GM12878 (cell line): ENCODE measurements at regions not wholly inside any gene's neighbourhood (a gene's known extent, or its start where the extent isn't known, plus 50 kb on each side); places are given as distances from the start of the nearest gene placed in this dataset.

Experiments
- ATAC-seq: fragments of 200-7000 bp; cut with Tn5 transposase; 3 replicates; pipeline ENCODE4 v1.9.1; 2020; ENCODE audit warnings: mild to moderate bottlenecking, moderate library complexity
- BruUV-seq: library from RNA; stranded (reverse); fragments of 400-500 nt; replicated peaks from 2 replicates; lab custom pipeline; 2021; lab: Mats Ljungman, UMichigan
- CTCF ChIA-PET: fragments of 300-600 bp; sonication (Branson Sonifier 250); formaldehyde crosslinking; extraction: SDS; loops from one replicate; lab custom pipeline; 2021; ENCODE audit warnings: inconsistent platforms; lab: Yijun Ruan, JAX
- POLR2A ChIA-PET: fragments of 350-600 bp; formaldehyde crosslinking; extraction: SDS; loops from one replicate; lab custom pipeline; 2021; ENCODE audit warnings: inconsistent platforms; lab: Charles Lee
- RAD21 ChIA-PET: fragments of 300-600 bp; sonication (Branson Sonifier 250); formaldehyde crosslinking; loops from one replicate; lab custom pipeline; 2023; ENCODE audit warnings: antibody characterized with exemption; ENCODE audit not compliant: unreplicated experiment; lab: Charles Lee
- SMC1A ChIA-PET: fragments of 300-600 bp; sonication (Branson Sonifier 250); formaldehyde crosslinking; loops from one replicate; lab custom pipeline; 2023; ENCODE audit not compliant: unreplicated experiment, uncharacterized antibody; lab: Charles Lee
- DNase-seq: peaks from one replicate; pipeline ENCODE4 v3.0.0-alpha.2; 2011; ENCODE audit warnings: low read depth, low spot score
- FAIRE-seq: peaks from 3 replicates; lab custom pipeline; 2011; peaks lifted over from hg19 to GRCh38; lab: Jason Lieb, UNC
- H2AFZ ChIP-seq: 2 replicates; pipeline ENCODE4 v1.6.0; 2011; ENCODE audit warnings: low read depth, low read length, control low read depth; ENCODE audit not compliant: control insufficient read depth
- H3K27ac ChIP-seq: 2 replicates; pipeline ENCODE4 v1.5.1; 2011; ENCODE audit warnings: control low read depth; ENCODE audit not compliant: control insufficient read depth, insufficient read depth
- H3K27me3 ChIP-seq, 2 experiments: replicated peaks in 1 of 2; 2 replicates each; pipeline versions ENCODE4 v1.6.0 to v1.6.1; 2011; ENCODE audit warnings: low read length in 1 of 2; ENCODE audit not compliant: control insufficient read depth in 2 of 2, insufficient read depth in 2 of 2
- H3K36me3 ChIP-seq, 2 experiments: 2 replicates each; pipeline ENCODE4 v1.5.1; 2011; ENCODE audit warnings: low read length in 1 of 2; ENCODE audit not compliant: control insufficient read depth in 2 of 2, insufficient read depth in 2 of 2
- H3K4me1 ChIP-seq: 2 replicates; pipeline ENCODE4 v1.6.1; 2011; ENCODE audit warnings: mild to moderate bottlenecking, low read length, moderate library complexity, mixed read lengths; ENCODE audit not compliant: control insufficient read depth, insufficient read depth
- H3K4me2 ChIP-seq: 2 replicates; pipeline ENCODE4 v1.6.0; 2011; ENCODE audit warnings: control low read depth; ENCODE audit not compliant: control insufficient read depth, insufficient read depth
- H3K4me3 ChIP-seq: fragments of 200-600 bp; sonication (generic); 2 replicates; pipeline ENCODE4 v1.5.1; 2016
- H3K79me2 ChIP-seq: 2 replicates; pipeline ENCODE4 v1.6.0; 2011; ENCODE audit warnings: low read length; ENCODE audit not compliant: control insufficient read depth, insufficient read depth
- H3K9ac ChIP-seq: 2 replicates; pipeline ENCODE4 v1.8.0; 2011; ENCODE audit warnings: low read length, control low read depth, mixed read lengths; ENCODE audit not compliant: control insufficient read depth, insufficient read depth
- H3K9me3 ChIP-seq: replicated peaks from 3 replicates; pipeline ENCODE4 v1.5.1; 2011; ENCODE audit warnings: mild to moderate bottlenecking, low read length; ENCODE audit not compliant: control insufficient read depth, insufficient read depth
- H4K20me1 ChIP-seq: 2 replicates; pipeline ENCODE4 v1.6.0; 2011; ENCODE audit not compliant: control insufficient read depth, insufficient read depth
- CBX5 ChIP-seq: sonication (generic); IDR thresholded peaks from 2 replicates; pipeline ENCODE4 v1.6.1; 2016; ENCODE audit warnings: low read depth, moderate library complexity, mild to moderate bottlenecking, inconsistent platforms
- FOXM1 ChIP-seq: IDR thresholded peaks from 2 replicates; pipeline ENCODE4 v1.6.1; 2012; ENCODE audit warnings: low read depth, mild to moderate bottlenecking, inconsistent platforms, low read length, moderate library complexity
- HDAC2 ChIP-seq: fragments of 200-600 bp; sonication (generic); IDR thresholded peaks from 2 replicates; pipeline ENCODE4 v1.6.1; 2017
- JUNB ChIP-seq: IDR thresholded peaks from 2 replicates; pipeline ENCODE4 v1.6.1; 2016; ENCODE audit warnings: antibody characterized with exemption, mild to moderate bottlenecking
- MYB ChIP-seq: fragments of 150-350 bp; IDR thresholded peaks from 2 replicates; pipeline ENCODE4 v1.6.1; 2014; ENCODE audit warnings: mild to moderate bottlenecking, low read depth, low read length, borderline replicate concordance
- MYC ChIP-seq: IDR thresholded peaks from 2 replicates; pipeline ENCODE4 v1.6.1; 2011; ENCODE audit warnings: mild to moderate bottlenecking, low read length, moderate library complexity, inconsistent platforms; ENCODE audit not compliant: insufficient read depth, insufficient replicate concordance, insufficient read length, severe bottlenecking
- NFYA ChIP-seq: IDR thresholded peaks from 2 replicates; pipeline ENCODE4 v1.6.1; 2011; ENCODE audit warnings: low read depth, mild to moderate bottlenecking, low read length, improper control_type of control experiment, borderline replicate concordance
- NR2F1 ChIP-seq: fragments of 450-650 bp; conservative IDR thresholded peaks from 2 replicates; pipeline ENCODE4 v1.6.1; 2017; ENCODE audit warnings: mild to moderate bottlenecking
- SPI1 ChIP-seq: IDR thresholded peaks from 2 replicates; pipeline ENCODE4 v1.6.1; 2011; ENCODE audit warnings: low read depth, mild to moderate bottlenecking, low read length, moderate library complexity, borderline replicate concordance; ENCODE audit not compliant: insufficient read depth
- SUPT20H ChIP-seq: IDR thresholded peaks from 2 replicates; pipeline ENCODE4 v1.6.1; 2011; ENCODE audit warnings: low read depth, mild to moderate bottlenecking, low read length, moderate library complexity, borderline replicate concordance; ENCODE audit not compliant: control insufficient read depth
- ZNF207 ChIP-seq: fragments of 450-650 bp; IDR thresholded peaks from 2 replicates; pipeline ENCODE4 v1.6.1; 2014; ENCODE audit warnings: antibody characterized with exemption, mild to moderate bottlenecking, borderline replicate concordance
- WGBS: methylation state at CpG from one replicate; pipeline ENCODE4 v1.1.6; 2016; ENCODE audit warnings: low lambda C conversion rate; ENCODE audit not compliant: insufficient replicate concordance, insufficient coverage; ENCODE audit errors: missing lambda C conversion rate; 5-methylcytosine and 5-hydroxymethylcytosine counted together
- in situ Hi-C: fragments of 300-500 bp; cut with MboI; formaldehyde crosslinking; loops from 9 replicates; pipeline ENCODE4 v1.14.3; 2018; ENCODE audit warnings: mixed read lengths
- intact Hi-C: fragments of 100-400 bp; cut with micrococcal nuclease; formaldehyde crosslinking; loops from one replicate; pipeline ENCODE4 v1.14.2; 2022; ENCODE audit not compliant: unreplicated experiment
- TF ChIP-seq, protein P1 (sequence below): fragments of 150-350 bp; IDR thresholded peaks from 2 replicates; pipeline ENCODE4 v1.6.1; 2014; ENCODE audit warnings: mild to moderate bottlenecking, low read depth, low read length
- TF ChIP-seq, protein P2 (sequence below): fragments of 450-650 bp; conservative IDR thresholded peaks from 2 replicates; pipeline ENCODE4 v1.6.1; 2017; ENCODE audit warnings: mild to moderate bottlenecking, moderate library complexity
- TF ChIP-seq, protein P3 (sequence below): fragments of 450-650 bp; IDR thresholded peaks from 2 replicates; pipeline ENCODE4 v1.6.1; 2017; ENCODE audit warnings: mild to moderate bottlenecking

DNA sequence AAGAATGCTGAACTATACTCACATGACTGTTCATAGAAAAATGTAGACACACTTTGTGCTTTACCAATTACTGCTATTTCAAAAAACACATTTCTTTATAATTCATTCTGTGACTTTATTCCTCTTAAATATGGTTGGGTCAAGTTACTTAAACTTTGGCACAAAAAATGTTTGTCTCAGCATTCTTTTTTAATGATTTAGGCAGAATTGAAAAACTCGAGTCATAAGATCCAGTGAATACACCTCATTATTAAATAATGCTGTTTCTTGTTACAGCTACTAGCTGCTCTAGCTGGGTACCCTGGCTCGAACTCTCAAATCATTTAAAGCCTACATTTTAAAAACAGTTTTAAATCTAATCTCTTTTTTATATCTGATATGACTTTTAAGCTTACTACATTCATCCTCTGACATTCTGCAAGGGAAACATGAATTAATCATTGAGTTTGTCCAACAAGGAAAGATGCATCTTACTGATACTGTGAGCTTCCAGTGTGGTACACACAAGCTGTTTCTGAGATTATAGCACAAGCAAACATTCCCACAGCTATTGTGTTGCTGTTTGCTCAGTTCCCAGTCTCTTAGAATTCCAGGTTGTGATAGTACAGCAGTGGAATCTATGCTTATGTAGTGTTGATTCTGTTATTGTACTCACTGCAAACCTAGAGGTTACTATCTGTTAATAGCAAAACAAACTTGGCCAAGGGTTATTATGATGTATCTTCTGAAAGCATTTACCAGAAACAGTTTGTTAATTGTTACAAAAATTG, 746.5 kb downstream of the USP25 start:
- POLR2A ChIA-PET = no interaction called here
- intact Hi-C loops (no loop called here), in situ Hi-C loops (no loop called here)
- Histone ChIP-seq H2AFZ (no peak overlapping the region), H3K4me3 (no peak overlapping the region), H3K36me3 (no peaks in the 10 kb centered on the region), H3K9me3 (no peaks in the 10 kb centered on the region), H3K27ac (no peak overlapping the region), H4K20me1 (no peaks in the 10 kb centered on the region), H3K4me1 (no peaks in the 10 kb centered on the region), H3K4me2 (no peak overlapping the region), H3K79me2 (no peaks in the 10 kb centered on the region), H3K27me3 (no peaks in the 10 kb centered on the region), H3K9ac (no peak overlapping the region)
- FAIRE-seq (no peak), ATAC-seq (no peak), DNase-seq (no peak)
- TF ChIP-seq MYC (no peak), NFYA (no peak), SUPT20H (no peak), JUNB (no peak), SPI1 (no peak), MYB (no peak), NR2F1 (no peak), FOXM1 (no peak), HDAC2 (no peak), CBX5 (no peak), ZNF207 (no peak)
- TF ChIP-seq, protein P1, sequence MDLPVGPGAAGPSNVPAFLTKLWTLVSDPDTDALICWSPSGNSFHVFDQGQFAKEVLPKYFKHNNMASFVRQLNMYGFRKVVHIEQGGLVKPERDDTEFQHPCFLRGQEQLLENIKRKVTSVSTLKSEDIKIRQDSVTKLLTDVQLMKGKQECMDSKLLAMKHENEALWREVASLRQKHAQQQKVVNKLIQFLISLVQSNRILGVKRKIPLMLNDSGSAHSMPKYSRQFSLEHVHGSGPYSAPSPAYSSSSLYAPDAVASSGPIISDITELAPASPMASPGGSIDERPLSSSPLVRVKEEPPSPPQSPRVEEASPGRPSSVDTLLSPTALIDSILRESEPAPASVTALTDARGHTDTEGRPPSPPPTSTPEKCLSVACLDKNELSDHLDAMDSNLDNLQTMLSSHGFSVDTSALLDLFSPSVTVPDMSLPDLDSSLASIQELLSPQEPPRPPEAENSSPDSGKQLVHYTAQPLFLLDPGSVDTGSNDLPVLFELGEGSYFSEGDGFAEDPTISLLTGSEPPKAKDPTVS = no peak
- TF ChIP-seq, protein P2, sequence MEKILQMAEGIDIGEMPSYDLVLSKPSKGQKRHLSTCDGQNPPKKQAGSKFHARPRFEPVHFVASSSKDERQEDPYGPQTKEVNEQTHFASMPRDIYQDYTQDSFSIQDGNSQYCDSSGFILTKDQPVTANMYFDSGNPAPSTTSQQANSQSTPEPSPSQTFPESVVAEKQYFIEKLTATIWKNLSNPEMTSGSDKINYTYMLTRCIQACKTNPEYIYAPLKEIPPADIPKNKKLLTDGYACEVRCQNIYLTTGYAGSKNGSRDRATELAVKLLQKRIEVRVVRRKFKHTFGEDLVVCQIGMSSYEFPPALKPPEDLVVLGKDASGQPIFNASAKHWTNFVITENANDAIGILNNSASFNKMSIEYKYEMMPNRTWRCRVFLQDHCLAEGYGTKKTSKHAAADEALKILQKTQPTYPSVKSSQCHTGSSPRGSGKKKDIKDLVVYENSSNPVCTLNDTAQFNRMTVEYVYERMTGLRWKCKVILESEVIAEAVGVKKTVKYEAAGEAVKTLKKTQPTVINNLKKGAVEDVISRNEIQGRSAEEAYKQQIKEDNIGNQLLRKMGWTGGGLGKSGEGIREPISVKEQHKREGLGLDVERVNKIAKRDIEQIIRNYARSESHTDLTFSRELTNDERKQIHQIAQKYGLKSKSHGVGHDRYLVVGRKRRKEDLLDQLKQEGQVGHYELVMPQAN = no peak
- TF ChIP-seq, protein P3, sequence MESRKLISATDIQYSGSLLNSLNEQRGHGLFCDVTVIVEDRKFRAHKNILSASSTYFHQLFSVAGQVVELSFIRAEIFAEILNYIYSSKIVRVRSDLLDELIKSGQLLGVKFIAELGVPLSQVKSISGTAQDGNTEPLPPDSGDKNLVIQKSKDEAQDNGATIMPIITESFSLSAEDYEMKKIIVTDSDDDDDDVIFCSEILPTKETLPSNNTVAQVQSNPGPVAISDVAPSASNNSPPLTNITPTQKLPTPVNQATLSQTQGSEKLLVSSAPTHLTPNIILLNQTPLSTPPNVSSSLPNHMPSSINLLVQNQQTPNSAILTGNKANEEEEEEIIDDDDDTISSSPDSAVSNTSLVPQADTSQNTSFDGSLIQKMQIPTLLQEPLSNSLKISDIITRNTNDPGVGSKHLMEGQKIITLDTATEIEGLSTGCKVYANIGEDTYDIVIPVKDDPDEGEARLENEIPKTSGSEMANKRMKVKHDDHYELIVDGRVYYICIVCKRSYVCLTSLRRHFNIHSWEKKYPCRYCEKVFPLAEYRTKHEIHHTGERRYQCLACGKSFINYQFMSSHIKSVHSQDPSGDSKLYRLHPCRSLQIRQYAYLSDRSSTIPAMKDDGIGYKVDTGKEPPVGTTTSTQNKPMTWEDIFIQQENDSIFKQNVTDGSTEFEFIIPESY = no peak
- RAD21 ChIA-PET = no interaction called here
- 0% methylated on average over 2 of the region's 2 CpGs for WGBS
- CTCF ChIA-PET = no interaction called here
- SMC1A ChIA-PET = interaction anchor here (0.6 kb wide), 1 partner anchor 380 kb away, joined by 3 read pairs; no protein-coding TSS in a partner anchor
- BruUV-seq = no TSS peak
